Stomach (tissue), 4 donors: ENCODE measurements at regions not wholly inside any gene's neighbourhood (a gene's known extent, or its start where the extent isn't known, plus 50 kb on each side); places are given as distances from the start of the nearest gene placed in this dataset.

ENCODE experiments used
- EP300 ChIP-seq: sonication (generic); formaldehyde crosslinking; IDR thresholded peaks from one replicate; pipeline ENCODE4 v1.6.1; 2017; ENCODE audit warnings: antibody characterized with exemption
- POLR2A ChIP-seq, 4 donors: fragments of 450-650 bp; IDR thresholded peaks; one replicate each; pipeline ENCODE4 v1.6.1; 2016; ENCODE audit warnings: antibody characterized with exemption in 4 of 4, control low read depth in 2 of 4, mild to moderate bottlenecking in 1 of 4, moderate library complexity in 1 of 4
- POLR2AphosphoS5 ChIP-seq, 3 donors: sonication (generic); formaldehyde crosslinking; IDR thresholded peaks; one replicate each; pipeline ENCODE4 v1.6.1; 2016; ENCODE audit warnings: antibody characterized with exemption in 3 of 3
- TF ChIP-seq, protein P1 (sequence below), 7 experiments: fragments of 450-650 bp in 4 of 7; fragments of 200-600 bp in 3 of 7; sonication (generic) in 3 of 7; IDR thresholded peaks; one replicate each; pipeline ENCODE4 v1.5.1; 2016 to 2019; ENCODE audit warnings: antibody characterized with exemption in 7 of 7, control low read depth in 2 of 7, mild to moderate bottlenecking in 1 of 7

DNA sequence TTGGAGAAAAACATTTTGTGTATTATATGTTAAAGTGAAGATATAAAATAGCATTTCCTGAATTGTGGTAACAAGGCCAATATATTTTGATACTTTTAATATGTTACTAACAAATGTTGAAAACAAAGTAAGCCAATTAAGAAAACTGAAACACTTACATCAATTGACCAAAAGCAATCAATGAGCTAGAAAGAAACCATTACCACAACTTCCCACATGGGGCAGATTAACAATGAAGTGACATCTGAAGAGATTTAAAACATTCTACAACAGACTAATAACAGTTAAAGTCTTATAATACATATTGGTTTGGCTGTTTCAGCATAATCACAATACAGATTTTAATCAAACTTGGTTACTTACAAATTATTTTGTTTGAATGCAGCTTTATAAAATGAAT is 282.4 kb upstream of the NETO1 start:
- no peak for TF ChIP-seq EP300
- TF ChIP-seq, protein P1, sequence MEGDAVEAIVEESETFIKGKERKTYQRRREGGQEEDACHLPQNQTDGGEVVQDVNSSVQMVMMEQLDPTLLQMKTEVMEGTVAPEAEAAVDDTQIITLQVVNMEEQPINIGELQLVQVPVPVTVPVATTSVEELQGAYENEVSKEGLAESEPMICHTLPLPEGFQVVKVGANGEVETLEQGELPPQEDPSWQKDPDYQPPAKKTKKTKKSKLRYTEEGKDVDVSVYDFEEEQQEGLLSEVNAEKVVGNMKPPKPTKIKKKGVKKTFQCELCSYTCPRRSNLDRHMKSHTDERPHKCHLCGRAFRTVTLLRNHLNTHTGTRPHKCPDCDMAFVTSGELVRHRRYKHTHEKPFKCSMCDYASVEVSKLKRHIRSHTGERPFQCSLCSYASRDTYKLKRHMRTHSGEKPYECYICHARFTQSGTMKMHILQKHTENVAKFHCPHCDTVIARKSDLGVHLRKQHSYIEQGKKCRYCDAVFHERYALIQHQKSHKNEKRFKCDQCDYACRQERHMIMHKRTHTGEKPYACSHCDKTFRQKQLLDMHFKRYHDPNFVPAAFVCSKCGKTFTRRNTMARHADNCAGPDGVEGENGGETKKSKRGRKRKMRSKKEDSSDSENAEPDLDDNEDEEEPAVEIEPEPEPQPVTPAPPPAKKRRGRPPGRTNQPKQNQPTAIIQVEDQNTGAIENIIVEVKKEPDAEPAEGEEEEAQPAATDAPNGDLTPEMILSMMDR (IDR thresholded peaks at IDR 0.05), result no peak
- no peak for TF ChIP-seq POLR2AphosphoS5 (IDR thresholded peaks at IDR 0.05)
- no peak for TF ChIP-seq POLR2A (IDR thresholded peaks at IDR 0.05)
